ENCODE measurements at regions not wholly inside any gene's neighbourhood (a gene's known extent, or its start where the extent isn't known, plus 50 kb on each side); places are given as distances from the start of the nearest gene placed in this dataset.

DNA sequence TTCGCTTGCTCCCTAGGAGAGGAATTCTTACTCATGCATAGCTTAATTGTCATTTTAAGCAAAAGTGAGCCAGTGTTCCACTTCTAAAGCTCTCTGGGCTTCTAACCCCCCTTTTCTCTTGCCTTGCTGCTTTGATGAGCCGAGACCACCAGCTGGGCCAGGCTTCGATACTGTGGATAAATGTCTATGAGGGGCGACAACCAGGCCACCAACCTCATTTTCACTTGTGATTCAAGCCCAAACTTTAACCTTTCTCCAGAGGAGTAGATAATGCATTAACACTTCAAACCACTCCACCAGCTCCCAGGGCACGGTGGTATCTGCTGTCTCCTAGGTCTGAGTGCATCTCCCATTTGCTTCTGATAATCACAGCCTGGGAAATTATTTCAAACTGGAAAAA lies 205.6 kb downstream of the PSAT1 start:
- DNase-seq (ENCODE audit: low spot score) = no peak

DNA sequence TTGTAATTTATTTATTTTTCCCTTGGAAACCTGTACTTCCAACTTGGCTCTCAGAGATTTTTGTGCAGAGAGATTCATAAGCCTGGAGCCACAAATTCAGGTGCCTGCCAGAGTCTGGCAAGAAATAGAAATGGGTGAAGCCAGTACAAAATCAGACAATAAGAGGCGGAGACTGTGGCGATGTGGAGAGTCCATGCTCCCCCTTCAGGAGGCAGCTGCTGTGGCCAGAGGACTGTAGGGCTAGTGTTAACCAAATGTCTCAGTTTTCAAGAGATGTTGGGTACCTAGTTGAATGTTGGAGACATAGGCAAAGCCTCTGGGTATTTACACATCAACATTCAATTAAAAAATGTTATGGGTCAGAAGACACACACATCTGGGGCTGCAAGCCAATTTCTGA lies 208.6 kb downstream of the PSAT1 start:
- no peak for DNase-seq (ENCODE audit: low spot score)

DNA sequence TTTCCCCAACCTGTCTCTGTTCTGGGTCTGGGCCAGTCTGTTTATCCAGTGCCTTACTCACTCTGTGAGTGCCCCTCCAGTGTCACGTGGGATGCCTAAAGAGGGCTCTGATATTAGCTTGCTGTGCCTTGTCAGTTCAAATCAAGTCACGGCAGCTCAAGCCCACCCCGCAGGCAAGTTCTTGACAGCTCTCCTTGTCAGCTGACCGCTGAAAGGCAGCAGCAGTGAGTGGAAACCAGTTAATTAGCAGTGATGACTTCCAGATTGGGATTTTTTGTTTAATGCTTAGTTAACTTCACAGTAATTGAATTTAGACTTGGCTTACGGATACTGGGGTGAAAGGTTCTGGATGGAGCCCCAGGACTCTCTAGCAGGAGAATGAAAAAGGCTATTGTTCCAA lies 210.1 kb downstream of the PSAT1 start:
- DNase-seq (ENCODE audit: low spot score) = peak; percentile 75

DNA sequence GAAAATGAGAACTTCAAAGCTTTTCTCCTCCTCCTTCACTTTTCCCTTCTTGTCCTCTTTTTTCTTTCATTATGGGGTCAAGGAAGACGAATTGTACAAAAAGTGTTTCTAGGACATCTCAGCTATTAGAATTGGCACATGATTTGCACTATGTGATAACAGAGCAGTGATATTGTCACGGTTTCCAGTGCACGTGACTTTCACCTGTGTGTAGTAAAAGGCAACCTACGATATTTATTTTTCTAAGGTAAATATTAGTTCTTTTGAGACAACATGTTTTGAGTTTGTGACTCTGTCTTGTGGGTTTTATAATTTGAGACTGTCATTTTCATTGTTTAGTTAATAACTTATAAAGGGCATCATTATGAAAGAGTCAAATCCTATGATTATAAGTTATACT lies 213.1 kb downstream of the PSAT1 start:
- DNase-seq (ENCODE audit: low spot score) = no peak

DNA sequence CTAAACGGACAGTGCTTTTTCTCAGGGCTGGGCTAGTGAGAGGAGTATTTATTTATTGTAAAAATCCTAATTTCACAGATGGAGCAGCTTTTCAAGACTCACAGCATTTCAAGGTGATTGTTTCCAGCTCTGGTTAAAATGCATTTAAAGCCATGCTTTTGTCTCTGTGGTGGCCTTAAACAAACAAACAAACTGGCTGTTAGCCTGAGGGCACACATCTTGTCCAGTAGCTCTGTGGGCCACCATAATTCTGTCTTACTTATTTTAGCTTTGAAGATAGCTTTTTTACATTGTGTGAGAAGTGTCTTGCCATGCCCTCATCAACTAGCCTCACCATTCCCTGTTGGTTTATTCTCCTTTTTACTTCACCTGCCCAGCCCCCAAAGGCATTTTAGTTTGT lies 218.2 kb downstream of the PSAT1 start:
- DNase-seq (ENCODE audit: low spot score) = no peak

DNA sequence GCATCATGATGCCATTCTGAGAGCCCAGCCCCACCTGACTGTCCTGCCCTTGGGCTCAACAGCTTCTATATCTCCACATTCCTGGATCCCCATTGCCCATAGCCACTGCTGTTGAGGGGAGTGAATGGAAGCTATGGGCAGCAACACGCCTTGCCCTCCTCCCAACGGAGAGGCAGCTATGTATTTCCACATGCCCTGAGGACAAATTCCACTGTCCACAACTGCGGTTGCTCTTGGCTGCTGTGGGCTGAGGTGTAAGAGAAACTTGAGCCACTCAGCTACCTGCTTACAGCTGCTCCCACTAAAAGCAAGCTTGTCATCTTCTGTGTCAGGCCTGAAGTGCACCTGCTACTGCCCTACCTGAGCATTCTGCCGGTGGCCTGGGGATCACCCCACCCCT lies 222.9 kb downstream of the PSAT1 start:
- DNase-seq (ENCODE audit: low spot score) = no peak

DNA sequence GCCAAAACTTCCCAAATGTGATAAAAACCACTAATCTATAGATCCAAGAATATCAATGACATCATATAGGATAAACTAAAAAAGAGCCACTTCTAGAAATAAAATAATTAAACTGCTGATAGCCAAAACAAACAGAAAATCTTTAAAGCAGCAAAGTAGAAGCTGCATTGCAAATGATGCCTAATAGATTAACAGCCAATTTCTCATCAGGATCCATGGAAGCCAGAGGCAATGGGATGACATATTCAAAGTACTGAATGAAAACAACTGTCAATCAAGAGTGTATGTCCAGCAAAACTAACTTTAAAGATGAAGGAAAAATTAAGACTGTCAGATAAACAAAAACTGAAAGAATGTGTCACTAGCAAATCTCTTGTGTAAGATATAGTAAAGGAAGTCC lies 224.8 kb downstream of the PSAT1 start:
- no peak for DNase-seq (ENCODE audit: low spot score)

DNA sequence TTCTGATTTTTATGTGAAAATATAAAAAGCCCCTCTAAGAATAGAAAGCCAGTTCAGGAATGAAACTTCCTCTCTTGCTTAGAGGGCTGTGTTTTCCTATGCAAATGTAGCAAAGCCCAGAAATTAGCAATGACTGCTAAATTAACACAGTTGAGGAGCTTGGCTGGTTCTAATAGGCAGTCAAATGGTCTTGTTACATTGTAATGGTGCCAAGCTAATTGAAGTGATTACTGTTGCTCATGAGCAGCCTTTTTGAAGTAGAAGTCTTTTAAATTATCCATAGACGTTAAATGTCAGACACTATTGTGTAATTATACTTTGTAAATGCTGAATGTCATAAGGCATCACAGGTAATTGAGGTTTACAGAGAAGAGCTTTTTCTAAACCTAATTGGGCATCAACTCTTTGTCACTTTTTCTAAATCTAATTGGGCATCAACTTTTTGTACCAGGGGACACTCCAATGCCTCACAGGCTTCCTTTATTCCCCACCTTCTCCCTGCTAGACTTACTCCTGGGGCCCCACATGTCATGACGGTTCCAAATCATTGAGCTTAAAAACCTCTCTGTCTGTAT lies 229.1 kb downstream of the PSAT1 start:
- no peak for DNase-seq (ENCODE audit: low spot score)

DNA sequence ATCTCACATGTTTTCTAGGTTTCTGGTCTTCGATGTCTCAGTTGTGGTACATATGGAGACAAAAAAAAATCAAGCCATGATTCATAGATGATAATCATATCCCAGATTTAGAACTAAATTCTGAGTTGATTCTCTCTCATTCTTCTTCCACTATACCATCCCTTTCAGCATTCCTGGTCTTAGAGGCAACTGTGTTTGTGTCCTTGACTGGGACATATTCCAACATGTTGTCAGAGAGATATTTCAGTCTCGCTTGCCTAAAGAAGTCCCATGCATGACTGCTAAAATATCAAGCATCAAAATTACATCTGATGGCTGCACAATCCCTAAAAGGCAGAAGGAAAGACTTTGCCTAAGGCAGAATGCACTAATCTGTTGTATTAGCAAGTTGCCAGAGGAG lies 236.6 kb downstream of the PSAT1 start:
- DNase-seq (ENCODE audit: low spot score) = no peak

DNA sequence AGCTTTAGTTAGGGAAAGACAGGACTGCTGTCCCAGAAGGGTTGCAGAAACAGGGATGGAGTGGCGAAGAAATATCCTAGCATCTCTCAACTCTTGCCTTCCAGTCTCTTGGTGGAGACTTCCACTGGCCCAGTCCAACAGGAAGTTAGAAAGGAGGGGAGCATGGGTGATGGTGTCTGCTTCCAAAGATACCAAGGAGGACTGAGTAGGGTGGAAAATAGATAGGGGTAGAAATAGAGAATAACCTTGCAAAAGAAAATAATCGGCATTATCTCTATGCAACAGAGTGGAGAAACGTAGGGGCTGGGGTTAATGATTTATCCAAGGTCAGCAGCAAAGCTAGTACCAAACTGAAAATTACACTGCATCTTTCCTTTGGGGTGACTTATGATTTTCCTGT lies 242.3 kb downstream of the PSAT1 start:
- DNase-seq (ENCODE audit: low spot score) = no peak

DNA sequence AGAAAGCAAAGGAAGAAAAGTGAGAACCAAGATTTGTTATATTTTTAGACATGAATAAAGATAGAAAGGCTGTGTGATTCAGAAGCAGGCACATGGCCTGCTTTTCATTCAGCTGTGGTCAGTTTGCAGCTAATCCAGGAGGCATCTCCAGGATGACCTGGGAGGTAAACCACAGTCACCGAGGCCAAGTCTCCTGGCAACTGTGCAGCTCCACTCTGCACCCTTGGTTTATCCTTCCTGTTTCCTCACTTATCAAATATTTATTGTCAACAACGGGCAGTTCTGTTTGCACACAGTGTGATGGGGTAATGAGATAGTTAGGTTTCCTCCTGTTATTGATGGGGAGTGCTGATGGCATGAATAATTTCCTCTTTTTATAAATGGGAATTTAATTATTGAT lies 243.0 kb downstream of the PSAT1 start:
- no peak for DNase-seq (ENCODE audit: low spot score)

DNA sequence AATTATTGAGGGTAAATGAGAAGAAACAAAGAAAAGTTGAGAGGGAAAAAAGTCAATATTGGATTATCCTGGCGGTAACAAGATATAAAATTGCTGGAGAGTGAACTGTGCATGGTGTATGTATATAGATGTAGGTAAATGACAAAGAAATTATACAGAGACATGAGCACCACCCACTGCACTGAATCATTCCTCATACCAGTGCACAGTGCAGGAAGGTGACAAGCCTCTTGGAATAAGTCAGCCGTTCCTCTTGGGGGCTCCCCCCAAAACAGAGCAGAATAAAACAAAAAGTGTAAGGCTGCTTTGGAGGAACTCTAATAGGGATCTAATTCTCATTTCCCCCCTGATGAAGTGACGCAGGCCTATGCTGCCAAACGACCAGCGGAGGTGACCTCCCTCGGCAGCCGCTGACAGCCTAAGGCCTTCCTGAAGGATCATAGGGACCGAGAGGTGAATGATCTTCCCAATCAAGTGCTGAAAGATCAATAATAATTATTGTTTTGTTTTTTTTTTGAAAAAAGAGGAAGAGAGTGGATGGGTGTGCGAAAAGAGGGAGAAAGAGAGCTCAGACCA lies 245.0 kb downstream of the PSAT1 start:
- no peak for DNase-seq (ENCODE audit: low spot score)

DNA sequence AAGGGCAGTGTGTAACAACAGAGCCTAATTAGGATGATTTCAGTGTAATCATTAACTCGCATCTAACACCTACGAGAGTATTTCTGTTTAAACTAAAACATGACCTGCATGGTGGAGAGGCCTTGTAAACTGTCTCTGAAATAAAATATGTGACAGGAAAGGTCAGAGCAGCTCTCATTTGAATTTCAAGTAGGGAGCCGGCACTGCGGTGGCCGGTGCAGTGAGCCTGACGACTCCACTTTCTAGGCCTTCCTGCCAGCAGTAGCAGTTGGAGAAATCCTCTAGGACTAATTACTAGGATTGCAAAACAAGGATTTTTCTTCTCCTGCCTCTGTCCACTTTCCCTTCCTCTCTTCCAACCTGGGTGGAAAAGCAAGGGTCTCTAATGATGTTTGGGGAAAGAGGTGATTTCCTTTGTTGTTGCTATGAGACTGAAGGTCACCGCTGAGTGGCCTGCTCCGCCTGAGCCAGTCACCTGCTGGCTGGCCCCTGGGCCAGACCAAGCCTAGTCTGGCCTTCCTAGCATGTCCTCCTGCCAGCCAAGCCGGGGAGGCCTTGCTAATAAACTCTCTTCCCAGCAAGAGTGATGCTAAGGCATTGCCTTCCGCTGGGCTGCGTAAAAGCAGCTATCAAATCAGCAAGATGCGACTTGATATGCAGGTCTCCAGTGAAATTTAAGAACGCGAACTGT lies 245.7 kb downstream of the PSAT1 start:
- DNase-seq (ENCODE audit: low spot score) = no peak

DNA sequence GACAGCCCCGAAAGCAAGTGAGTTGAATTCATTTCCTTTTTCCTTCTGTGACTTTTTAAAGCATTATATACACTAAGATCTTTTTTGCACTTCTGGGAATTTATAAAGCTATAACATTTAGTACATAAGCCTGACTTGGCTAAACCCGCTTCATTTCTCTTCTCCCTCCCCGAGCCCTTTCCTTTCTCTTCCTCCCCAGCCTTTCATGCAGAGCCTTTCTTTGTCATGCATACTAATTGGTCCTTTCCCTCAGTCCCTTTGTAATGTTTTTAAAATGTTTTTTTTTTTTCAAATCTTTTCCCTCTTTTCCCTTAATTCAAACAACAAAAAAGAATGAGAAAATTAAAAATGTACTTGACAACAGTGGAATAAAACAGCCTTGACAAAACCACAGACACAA lies 246.4 kb downstream of the PSAT1 start:
- no peak for DNase-seq (ENCODE audit: low spot score)

DNA sequence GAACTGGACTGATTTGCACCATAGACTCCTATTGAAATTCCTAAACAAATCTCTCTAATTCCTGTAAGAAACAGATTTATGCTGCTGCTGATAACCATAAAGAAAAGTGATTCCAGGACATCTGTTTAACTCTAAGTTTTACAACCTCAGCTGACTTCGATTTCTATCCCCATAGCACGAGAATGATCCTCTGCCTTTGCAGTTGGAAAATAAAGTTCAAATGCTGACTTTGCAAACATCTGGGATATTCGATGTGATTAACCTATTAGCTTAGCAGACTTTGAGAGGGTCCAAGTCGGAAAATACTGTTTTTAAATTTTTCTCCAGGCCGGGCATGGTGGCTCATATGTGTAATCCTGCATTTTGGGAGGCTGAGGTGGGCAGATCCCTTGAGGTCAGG lies 247.3 kb downstream of the PSAT1 start:
- no peak for DNase-seq (ENCODE audit: low spot score)

DNA sequence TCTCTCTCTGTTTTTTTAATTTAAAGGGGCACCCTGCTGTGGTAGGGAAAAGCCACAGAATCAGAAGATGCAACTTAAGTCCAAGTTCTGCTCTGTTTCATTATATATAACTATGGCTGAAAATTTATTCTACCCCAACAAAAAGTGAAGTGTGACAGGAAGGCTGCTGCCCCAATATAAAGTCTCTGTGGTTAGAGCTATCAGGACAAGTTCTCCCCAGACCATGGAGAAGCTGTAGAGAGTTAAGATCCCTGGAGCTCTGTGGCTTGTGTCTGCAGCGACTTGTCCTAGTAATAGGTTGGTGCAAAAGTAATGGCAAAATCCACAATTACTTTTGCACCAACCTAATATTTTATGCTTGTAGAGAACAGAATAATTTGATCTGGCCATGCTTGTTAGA lies 250.9 kb downstream of the PSAT1 start:
- no peak for DNase-seq (ENCODE audit: low spot score)

DNA sequence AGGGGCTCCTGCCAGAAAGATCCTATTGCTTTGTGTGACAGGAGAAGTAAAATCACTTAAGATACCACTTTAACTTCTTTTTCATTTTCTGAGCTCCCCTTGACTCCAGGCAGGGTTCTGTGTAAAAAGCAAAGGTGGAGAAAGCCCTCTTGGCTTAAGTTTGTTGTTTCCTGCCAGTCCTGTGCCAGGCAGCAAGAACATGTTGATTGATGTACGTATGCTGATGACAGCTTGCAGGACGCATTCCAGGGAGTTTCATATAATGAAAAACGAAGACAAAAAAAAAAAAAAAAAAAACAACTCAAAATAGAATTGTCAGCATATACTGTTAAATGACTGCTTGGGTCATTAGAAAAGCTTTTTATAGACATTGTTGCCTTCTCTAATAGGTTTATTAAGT lies 251.7 kb downstream of the PSAT1 start:
- DNase-seq (ENCODE audit: low spot score) = no peak

DNA sequence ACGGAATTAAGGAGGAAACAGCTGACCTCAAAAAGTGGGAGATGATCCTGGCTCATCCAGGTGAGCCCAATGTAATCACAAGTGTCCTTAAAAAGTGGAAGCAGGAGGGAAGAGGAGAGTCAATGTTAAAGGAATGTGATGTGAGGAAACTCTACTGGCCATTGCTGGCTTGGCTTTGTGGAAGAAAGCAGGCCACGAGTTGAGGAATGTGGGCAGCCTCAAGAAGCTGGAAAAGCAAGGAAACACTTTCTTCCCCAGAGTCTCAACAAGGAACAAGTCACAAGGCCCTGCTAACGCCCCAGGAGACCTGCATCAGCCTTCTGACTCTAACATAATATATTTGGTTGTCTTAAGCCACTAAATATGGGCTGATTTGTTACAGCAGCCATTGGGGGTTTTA lies 252.8 kb downstream of the PSAT1 start:
- DNase-seq (ENCODE audit: low spot score) = no peak

DNA sequence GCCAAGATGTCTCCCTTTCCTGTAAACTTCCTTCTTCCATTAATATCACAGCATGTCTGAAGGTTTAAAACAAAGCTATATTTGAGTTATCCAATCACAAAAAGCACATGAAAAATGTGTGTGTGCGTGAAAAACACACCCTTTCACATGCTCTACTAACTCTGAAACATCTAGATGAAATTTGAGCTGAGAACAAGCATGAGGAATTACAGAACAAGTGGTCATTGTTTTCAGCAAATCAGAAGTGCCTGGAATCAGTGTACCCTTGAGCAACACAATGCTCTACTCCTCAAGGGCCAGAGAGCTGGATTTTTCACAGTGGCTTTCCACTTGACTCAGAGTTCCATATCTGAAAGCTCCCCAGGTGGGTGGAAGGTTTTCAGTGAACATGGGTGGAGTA lies 255.9 kb downstream of the PSAT1 start:
- no peak for DNase-seq (ENCODE audit: low spot score)

DNA sequence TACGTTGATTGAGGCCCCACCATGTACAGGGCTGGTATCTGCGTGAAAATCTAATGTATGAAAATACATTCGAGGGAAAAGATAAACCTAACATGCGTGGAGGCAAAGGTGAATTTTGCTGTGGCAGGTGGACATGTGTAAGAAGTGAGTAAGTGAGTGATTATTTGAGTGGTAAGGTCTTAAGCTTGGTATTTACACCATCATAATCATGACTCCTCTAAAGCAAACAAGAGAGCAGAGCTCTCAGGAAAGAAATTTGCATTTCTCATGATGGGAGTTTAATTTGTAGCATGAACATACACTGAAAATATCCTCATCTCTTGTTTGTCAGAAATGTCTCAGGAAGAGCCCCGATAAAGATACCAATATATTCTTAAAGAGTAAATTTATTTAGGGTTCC lies 260.6 kb downstream of the PSAT1 start:
- no peak for DNase-seq (ENCODE audit: low spot score)

DNA sequence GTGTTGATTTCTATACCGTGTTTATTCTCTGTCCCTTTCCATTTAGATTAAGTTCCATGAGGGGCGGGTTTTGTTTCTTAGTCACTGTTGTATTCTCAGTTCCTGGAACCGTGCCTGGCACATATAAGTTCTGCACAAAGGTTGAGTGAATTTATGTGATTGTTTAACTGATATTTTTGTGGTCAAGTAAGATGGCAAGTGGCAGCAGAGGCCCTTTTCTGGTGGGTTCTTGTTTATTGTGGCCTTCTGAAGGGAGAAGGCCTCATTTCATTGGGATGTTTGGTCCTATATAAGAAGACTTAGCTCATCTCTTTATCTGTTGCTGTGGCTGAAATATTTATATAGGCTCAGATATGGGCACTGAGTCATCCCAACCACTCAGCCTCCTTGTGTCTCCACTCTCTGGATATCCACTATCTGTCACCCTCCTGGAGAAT lies 262.5 kb downstream of the PSAT1 start:
- no peak for DNase-seq (ENCODE audit: low spot score)

DNA sequence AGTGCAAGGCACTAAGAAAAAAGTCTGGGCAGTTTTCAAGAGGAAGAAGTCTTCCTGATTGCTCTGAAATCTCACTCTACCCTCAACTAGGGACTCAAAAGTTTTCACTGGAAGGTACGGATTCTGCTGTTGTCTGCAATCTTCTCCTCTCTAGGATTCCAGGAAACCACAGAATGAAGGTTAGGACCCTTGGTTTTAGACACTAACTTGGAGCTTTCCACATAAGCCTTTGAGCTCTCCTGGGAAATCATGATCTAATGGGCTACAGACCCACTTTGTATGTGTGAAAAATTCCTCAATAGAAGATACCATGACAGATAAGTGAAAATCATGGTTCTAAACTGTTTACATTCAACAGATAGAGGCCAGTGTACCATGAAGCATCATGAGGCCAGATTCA lies 265.1 kb downstream of the PSAT1 start:
- peak; percentile 0 for DNase-seq (ENCODE audit: low spot score)

DNA sequence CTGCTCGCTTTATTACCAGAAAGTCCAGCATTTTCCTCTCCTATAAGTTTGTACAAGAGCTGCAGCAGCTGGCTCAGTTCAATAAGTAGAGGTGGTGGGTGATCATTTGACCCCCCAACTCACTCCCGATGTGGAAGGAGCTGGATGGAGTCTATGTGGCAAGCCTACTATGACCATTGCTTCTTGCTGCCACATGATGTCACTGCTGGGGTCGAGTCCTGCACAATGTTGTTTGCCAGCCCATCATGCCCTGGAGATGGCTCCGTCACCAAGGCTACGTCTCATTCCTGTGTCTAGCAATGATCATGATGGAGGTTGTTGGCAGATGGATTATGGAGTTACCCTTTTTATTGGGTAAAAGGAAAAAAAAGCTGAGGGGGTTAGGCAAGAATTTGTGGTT lies 266.3 kb downstream of the PSAT1 start:
- DNase-seq (ENCODE audit: low spot score) = peak; percentile 38

DNA sequence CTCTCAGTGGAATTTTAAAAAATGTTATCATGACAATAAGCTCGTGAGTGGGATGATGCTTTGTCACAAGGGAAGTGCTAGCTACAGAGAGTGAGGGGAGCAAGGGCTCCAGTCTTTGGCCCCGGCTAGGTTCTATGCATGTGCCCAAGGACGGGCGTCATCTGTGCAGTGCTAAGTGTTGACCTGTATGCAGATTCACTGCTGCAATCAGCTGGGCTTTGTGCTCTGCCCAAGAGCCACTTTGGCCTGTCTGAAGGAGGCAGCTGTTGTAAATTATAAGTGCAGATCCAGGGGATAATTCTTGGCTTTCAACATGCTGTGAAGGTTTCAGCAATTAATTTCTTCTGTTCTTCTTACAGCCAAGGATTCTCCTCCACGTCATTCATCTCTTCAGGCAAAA lies 268.6 kb downstream of the PSAT1 start:
- DNase-seq (ENCODE audit: low spot score) = peak; percentile 8

Measured in ecto neural progenitor cell (in vitro differentiated cells).